SJCRH30 (cell line): ENCODE measurements at regions not wholly inside any gene's neighbourhood (a gene's known extent, or its start where the extent isn't known, plus 50 kb on each side); places are given as distances from the start of the nearest gene placed in this dataset.
A peak's percentile ranks its signal among the peaks of the same experiment; 100 is the strongest.

Source experiments
- DNase-seq, 2 experiments: peaks; one replicate each; pipeline ENCODE4 v3.0.0-alpha.2; 2015 to 2020
- H3K27ac ChIP-seq: fragments of 250-450 bp; sonication (Bioruptor Pico); 2 replicates; pipeline ENCODE4 v1.5.1; 2020; ENCODE audit warnings: mild to moderate bottlenecking, moderate library complexity
- H3K27me3 ChIP-seq: fragments of 250-450 bp; sonication (Bioruptor Pico); 2 replicates; pipeline ENCODE4 v1.5.1; 2020; ENCODE audit warnings: mild to moderate bottlenecking, moderate library complexity
- H3K36me3 ChIP-seq: fragments of 250-450 bp; sonication (Bioruptor Pico); 2 replicates; pipeline ENCODE4 v1.5.1; 2020; ENCODE audit warnings: mild to moderate bottlenecking, moderate library complexity
- H3K4me1 ChIP-seq: fragments of 250-450 bp; sonication (Bioruptor Pico); 2 replicates; pipeline ENCODE4 v1.5.1; 2020; ENCODE audit warnings: mild to moderate bottlenecking, moderate library complexity
- H3K4me3 ChIP-seq: fragments of 250-450 bp; sonication (Bioruptor Pico); 2 replicates; pipeline ENCODE4 v1.5.1; 2020; ENCODE audit warnings: mild to moderate bottlenecking, moderate library complexity
- H3K9me3 ChIP-seq: fragments of 250-450 bp; sonication (Bioruptor Pico); replicated peaks from 2 replicates; pipeline ENCODE4 v1.5.1; 2020; ENCODE audit warnings: mild to moderate bottlenecking, moderate library complexity

DNA sequence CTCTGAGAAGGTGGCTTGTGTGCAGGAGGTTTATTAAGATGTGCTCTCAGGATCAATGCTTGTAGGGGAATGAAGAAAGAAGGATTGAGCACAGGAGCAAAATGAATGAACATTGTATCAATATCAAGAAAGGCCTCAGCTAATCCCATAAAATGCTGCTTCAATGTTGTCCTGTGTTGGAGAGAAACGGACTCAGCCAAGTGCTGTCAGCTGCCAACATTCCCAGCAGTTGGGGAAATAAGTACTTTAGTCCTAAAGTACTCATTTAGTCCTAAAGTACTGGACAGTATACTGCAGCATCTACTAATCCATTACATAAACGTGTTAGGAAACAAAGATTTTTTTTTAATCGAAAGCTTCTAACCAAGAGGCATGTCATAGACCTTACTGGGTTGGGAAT is 255.9 kb downstream of the SEC23A start:
- Histone ChIP-seq H3K4me3 (no peak overlapping the region), H3K9me3 (no peaks in the 10 kb centered on the region), H3K4me1 (0 out of 2 replicates have a peak, but pooled peaks cover 3% of the 10 kb centered on the region), H3K36me3 (no peaks in the 10 kb centered on the region), H3K27ac (no peak overlapping the region), H3K27me3 (no peaks in the 10 kb centered on the region)
- no peak for DNase-seq

DNA sequence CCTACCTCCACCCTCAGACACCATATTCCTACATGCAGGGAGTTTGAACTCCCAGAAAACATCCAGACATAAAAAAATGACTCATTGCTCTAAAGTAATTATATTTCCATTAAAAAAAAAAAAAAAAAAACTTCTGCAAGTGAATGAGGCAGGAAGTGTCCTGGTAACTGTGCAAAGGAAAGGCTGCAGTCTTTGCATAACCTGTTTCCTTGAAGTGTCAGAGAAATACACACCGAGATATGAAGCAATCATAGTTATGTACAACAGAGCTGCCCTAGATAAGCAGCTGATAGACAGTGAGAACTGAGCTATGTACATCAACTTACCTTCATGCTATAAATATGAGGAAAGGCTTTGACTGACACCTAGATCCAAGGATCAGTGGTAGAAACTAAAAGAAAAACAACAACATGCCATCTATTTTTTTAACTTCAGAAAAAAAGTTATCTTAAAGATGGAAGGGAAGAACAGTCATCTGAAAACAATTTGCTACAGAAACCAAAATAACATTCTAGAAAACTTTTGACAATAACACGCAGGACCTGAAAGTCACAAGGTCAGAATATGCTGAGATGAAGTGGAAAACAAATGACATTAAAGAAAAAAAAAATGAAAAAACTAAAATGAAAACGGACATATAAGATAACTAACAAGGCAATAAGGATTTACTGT is 263.2 kb downstream of the SEC23A start:
- DNase-seq, result no peak
- Histone ChIP-seq H3K36me3 (no peaks in the 10 kb centered on the region), H3K9me3 (no peaks in the 10 kb centered on the region), H3K27me3 (no peaks in the 10 kb centered on the region), H3K4me3 (no peak overlapping the region), H3K4me1 (0 out of 2 replicates have a peak, but pooled peaks cover 9% of the 10 kb centered on the region), H3K27ac (no peak overlapping the region)

DNA sequence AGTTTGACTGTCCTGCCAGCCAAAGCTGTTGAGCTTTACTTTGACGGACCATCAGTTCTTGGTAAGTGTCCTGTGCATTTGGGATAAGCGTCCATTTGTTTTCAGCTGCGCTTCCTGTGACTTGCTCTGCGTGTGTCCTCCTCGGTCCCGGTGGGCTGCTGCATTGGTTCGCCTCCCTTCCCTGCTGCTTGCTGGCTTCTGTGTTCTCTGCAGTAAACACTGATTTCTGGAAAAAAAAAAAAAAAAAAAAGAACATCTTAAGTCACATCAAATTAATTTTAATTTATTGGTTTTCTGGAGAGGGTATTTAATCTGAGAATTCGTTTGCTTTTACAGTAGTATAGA is 264.1 kb downstream of the SEC23A start:
- no peak overlapping the region for H3K27ac ChIP-seq
- no peak overlapping the region for H3K4me3 ChIP-seq
- H3K9me3 ChIP-seq, result no peaks in the 10 kb centered on the region
- no peak for DNase-seq
- no peaks in the 10 kb centered on the region for H3K36me3 ChIP-seq
- 0 out of 2 replicates have a peak, but pooled peaks cover 6% of the 10 kb centered on the region for H3K4me1 ChIP-seq
- no peaks in the 10 kb centered on the region for H3K27me3 ChIP-seq

DNA sequence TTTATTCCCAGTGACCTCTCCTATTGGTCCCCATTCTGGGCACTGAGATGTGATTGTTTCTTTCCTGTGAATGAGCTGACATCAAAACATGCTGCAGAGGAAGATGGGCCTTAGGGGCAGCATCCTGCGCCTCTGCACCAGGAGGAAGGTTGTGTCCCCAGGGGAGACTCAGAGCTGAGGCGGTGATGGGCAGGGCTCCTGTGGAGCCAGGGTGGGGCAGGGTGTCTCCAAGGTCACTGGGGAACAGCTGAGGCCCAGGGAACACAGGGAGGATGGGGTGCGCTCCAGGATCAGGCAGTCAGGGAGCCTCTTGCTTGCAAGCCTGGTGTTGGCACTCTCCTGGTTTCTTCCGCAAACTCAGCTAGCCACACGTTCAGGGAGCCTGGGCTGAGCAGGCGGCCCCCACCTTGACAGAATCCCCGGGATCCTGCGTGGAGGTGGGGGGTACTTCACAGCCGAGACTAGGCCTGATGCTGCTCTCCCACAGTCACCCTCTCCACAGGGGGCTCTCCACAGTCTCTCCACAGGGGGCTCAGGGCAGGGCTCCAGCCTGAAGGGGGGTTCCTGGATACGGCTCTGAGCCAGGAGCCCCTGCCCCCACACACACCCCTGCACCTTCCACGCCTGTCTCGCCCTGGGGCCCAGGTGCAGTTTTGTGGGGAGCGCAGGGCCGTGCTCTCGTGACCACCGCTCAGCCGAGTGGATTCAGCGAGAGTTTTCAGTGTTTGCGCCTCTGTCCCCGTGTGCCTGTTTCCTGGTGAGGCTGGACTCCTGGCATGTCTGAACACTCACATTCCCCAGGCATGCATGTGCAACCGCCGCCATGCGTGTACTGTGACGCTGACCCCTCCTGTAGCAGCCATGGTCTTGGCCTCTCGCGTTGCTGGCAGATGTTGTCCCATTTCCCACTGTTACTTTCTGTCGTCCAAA is 264.7 kb downstream of the SEC23A start:
- DNase-seq, result no peak
- 0 out of 2 replicates have a peak, but pooled peaks cover 6% of the 10 kb centered on the region for H3K4me1 ChIP-seq
- H3K9me3 ChIP-seq, result no peaks in the 10 kb centered on the region

DNA sequence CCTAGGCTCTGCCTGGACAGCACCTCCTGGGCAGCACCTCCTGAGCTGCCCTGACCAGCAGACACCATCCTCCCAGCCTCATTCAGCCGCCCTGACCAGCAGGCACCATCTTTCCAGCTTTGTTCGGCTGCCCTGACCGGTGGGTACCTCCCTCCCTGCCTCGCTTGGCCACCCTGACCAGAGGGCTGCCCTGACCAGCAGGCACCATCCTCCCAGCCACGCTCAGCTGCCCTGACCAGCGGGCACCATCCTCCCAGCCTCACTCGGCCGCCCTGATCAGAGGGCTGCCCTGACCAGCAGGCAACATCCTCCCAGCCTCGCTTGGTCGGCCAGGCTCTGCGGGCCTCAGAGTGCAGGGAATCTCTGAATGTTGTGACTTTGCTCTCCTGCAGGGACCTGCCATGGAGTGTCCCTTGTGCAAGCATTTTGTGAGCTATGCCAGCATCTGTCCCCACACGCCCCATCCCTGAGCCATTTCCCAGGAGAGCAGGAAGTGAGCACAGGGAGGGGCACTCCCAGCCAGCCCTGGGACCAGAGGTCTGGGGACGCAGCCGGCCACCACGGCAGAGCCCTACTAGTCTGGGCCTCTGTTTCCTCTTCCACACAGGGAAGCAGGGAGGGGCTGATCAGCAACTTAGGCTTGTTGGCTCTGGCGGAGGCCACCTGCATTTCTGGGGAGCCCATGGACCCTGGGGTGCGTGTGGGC is 265.5 kb downstream of the SEC23A start:
- H3K27ac ChIP-seq, result no peak overlapping the region
- no peak overlapping the region for H3K4me3 ChIP-seq
- H3K27me3 ChIP-seq, result no peaks in the 10 kb centered on the region
- H3K4me1 ChIP-seq, result 0 out of 2 replicates have a peak, but pooled peaks cover 6% of the 10 kb centered on the region
- no peak for DNase-seq
- H3K36me3 ChIP-seq, result no peaks in the 10 kb centered on the region
- H3K9me3 ChIP-seq, result no peaks in the 10 kb centered on the region

More for the DNA sequence above, 264.7 kb downstream of the SEC23A start:
- no peaks in the 10 kb centered on the region for H3K36me3 ChIP-seq
- no peak overlapping the region for H3K27ac ChIP-seq
- H3K27me3 ChIP-seq, result no peaks in the 10 kb centered on the region
- H3K4me3 ChIP-seq, result no peak overlapping the region

DNA sequence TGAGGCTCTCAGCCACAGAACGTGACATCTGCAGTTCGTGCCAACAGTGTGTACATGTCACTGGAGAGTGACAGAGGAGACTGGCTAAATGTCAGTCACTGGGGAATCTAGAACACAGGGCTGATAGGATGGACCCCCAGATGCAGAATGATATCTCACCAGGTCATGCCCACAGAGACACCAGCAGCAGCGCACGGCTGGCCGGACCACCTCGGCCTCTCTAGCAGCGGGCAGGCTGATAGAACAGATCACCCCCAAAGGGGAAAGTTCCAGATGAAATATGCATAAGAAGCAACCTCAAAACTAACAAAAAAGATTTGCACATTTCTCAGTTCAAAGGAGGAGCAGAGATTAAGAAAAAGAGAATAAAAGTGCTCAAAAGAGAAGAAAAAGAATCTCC is 266.5 kb downstream of the SEC23A start:
- Histone ChIP-seq H3K9me3 (no peaks in the 10 kb centered on the region), H3K36me3 (no peaks in the 10 kb centered on the region), H3K27me3 (no peaks in the 10 kb centered on the region), H3K4me3 (no peak overlapping the region), H3K4me1 (no peaks in the 10 kb centered on the region), H3K27ac (no peak overlapping the region)
- no peak for DNase-seq

DNA sequence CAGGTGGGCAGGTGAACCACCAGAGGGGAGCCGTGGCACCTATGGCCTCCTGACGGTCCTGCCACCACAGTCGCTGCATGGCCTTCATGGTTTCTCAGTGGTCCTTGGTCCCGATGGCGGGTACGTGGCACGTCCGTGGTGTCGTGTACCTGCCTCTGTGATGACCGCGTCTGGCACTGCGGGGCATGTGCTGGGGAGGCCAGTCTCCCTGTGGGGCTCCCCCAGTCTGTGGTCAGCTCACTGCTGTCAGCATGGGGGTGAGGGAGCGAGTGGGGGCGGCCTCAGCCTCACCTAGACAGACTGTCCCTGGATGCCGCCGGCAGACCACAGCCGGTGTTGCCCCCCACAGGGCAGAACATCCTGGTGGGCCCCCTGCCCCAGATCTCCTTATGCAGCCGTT is 267.2 kb downstream of the SEC23A start:
- no peak overlapping the region for H3K27ac ChIP-seq
- no peaks in the 10 kb centered on the region for H3K27me3 ChIP-seq
- H3K4me1 ChIP-seq, result no peaks in the 10 kb centered on the region
- H3K4me3 ChIP-seq, result no peak overlapping the region
- H3K9me3 ChIP-seq, result no peaks in the 10 kb centered on the region
- H3K36me3 ChIP-seq, result no peaks in the 10 kb centered on the region
- no peak for DNase-seq

DNA sequence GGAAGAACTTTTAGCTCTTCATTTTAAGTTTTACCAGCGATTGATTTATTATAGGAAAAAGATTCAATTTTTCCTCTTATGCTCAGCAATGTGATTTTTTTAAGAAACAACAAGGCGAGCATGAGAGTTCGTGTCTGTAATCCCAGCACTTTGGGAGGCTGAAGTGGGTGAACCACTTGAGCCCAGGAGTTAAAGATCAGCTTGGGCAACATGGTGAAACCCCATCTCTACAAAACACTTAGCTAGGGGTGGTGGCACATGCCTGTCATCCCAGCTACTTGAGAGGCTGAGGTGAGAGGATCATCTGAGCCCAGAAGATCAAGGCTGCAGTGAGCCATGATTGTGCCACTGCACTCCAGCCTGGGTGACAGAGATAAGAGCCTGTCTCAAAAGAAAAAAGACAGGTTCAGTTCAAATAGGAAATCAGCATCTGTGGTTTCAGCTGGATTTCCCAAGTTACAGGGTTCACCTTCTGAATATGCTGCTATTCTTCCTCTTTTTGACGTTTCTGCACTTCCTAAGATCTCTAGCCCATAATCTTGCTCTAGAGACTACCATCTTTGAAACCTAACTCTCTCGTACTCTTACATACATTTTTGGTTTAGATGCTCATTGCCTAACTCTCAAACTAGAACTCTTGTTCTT is 274.7 kb downstream of the SEC23A start:
- H3K27me3 ChIP-seq, result no peaks in the 10 kb centered on the region
- H3K9me3 ChIP-seq, result no peaks in the 10 kb centered on the region
- H3K4me3 ChIP-seq, result no peak overlapping the region
- H3K4me1 ChIP-seq, result no peaks in the 10 kb centered on the region
- no peak for DNase-seq
- H3K27ac ChIP-seq, result no peak overlapping the region
- H3K36me3 ChIP-seq, result no peaks in the 10 kb centered on the region

DNA sequence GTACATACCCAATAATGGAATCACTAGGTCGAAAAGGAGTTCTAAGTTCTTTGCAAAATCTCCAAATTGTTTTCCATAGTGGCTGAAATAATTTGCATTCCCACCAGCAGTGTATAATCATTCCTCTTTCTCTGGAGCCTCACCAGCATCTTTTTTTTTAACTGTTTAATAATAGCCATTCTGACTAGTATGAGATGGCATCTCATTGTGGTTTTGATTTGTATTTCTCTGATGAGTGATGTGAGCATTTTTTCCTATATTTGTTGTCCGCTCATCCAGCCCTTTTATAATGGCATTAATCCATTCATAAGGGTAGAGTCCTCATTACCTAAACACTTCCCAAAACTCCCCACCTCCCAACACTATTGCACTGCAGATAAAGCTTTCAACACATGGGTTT is 278.3 kb downstream of the SEC23A start:
- no peaks in the 10 kb centered on the region for H3K4me1 ChIP-seq
- no peaks in the 10 kb centered on the region for H3K36me3 ChIP-seq
- no peak for DNase-seq
- no peaks in the 10 kb centered on the region for H3K9me3 ChIP-seq
- no peak overlapping the region for H3K27ac ChIP-seq
- H3K27me3 ChIP-seq, result no peaks in the 10 kb centered on the region
- H3K4me3 ChIP-seq, result no peak overlapping the region

DNA sequence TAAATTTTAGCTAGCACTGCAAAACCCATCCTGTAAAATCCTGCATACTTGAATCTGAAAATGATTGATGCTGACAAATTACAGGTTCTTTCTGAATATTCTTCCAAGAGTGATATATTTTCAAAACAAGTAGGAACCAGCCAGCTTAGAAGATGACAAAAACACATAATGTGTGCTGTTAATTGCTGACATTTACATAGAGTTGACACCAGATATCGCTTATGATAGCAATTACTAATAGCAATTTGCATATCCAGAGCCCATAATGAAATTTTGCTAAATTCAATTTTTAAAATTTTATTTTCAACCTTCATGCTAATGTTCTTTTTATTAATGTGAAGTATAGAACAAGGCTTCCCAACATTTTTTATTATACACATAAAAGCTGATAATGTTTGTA is 284.5 kb downstream of the SEC23A start:
- 0 out of 2 replicates have a peak, but pooled peaks cover 4% of the 10 kb centered on the region for H3K9me3 ChIP-seq
- H3K4me1 ChIP-seq, result no peaks in the 10 kb centered on the region
- no peaks in the 10 kb centered on the region for H3K27me3 ChIP-seq
- H3K4me3 ChIP-seq, result no peak overlapping the region
- no peak overlapping the region for H3K27ac ChIP-seq
- H3K36me3 ChIP-seq, result no peaks in the 10 kb centered on the region
- DNase-seq, result no peak

DNA sequence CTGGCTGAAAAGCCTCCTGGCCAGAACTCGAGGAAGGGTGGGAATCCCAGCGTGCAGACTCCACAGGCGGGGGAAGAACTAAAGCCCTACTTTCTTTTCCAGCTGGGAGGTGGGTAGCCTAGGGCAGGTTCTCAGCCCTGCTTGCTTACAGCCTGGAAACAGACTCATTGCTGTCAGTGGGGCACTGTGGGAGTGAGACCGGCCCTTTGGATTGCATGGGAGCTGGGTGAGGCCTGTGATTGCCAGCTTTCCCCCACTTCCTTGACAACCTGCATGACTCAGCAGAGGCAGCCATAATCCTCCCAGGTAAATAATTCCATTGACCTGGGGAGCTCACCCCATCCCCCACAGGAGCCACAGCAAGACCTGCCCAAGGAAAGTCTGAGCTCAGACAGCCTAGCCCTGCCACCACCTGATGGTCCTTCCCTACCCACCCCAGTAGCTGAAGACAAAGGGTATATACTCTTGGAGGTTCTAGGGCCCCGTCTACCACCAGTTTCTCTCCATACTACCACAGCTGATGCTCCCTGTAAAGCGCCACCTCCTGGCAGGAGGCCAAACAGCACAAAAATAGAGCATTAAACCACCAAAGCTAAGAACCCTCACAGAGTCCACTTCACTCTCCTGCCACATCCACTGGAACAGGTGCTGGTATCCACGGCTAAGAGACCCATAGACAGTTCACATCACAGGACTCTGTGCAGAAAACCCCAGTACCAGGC is 294.1 kb downstream of the SEC23A start:
- DNase-seq, result peak; percentile 10 to 33
- Histone ChIP-seq H3K9me3 (peaks cover 5% of the 10 kb centered on the region; the same call in 1 of the 2 replicates), H3K4me1 (no peaks in the 10 kb centered on the region), H3K27ac (no peak overlapping the region), H3K36me3 (no peaks in the 10 kb centered on the region), H3K27me3 (no peaks in the 10 kb centered on the region), H3K4me3 (no peak overlapping the region)

DNA sequence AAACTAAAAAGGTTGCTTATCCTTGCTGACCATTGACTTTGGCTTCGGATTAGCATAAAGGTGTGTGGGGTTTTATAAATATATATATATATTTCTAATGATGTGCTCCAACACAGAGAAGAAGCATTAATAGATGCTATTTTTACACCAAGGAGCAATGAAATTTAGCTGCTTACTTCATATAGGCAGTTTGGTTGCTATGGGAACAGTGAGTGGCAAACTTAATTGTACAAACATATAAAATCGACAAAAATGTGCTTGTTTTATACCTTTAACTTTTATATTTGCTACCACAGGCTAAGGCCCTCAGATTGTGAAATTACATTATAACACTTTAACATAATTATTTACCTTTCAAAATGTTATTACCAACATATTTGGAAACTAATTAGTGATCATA is 303.4 kb downstream of the SEC23A start:
- no peak for DNase-seq

DNA sequence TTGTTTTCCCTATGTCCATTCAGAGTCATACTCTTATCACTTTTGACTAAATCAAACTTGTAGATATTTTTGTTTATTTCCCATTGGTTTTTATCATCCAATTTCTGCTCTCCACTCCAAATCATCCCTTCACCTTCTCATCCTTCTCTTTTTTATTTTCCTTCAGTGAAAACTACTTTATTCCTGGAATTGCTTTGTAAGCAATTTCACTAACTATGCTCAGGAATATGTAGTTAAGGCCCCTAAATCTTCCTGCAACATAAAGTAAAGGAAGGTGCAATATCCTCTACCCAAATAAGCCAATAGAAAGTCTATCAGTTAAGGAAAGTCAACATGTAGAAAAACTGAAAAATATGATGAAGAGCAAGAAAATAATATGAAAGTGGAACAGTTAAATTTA is 308.4 kb downstream of the SEC23A start:
- DNase-seq, result no peak
- H3K36me3 ChIP-seq, result no peaks in the 10 kb centered on the region
- H3K9me3 ChIP-seq, result no peaks in the 10 kb centered on the region
- H3K4me1 ChIP-seq, result no peaks in the 10 kb centered on the region
- H3K4me3 ChIP-seq, result no peak overlapping the region
- no peaks in the 10 kb centered on the region for H3K27me3 ChIP-seq
- no peak overlapping the region for H3K27ac ChIP-seq

More for the DNA sequence above, 303.4 kb downstream of the SEC23A start:
- Histone ChIP-seq H3K27me3 (no peaks in the 10 kb centered on the region), H3K9me3 (peaks cover 5% of the 10 kb centered on the region; the same call in 1 of the 2 replicates), H3K27ac (no peak overlapping the region), H3K36me3 (no peaks in the 10 kb centered on the region), H3K4me1 (no peaks in the 10 kb centered on the region), H3K4me3 (no peak overlapping the region)

DNA sequence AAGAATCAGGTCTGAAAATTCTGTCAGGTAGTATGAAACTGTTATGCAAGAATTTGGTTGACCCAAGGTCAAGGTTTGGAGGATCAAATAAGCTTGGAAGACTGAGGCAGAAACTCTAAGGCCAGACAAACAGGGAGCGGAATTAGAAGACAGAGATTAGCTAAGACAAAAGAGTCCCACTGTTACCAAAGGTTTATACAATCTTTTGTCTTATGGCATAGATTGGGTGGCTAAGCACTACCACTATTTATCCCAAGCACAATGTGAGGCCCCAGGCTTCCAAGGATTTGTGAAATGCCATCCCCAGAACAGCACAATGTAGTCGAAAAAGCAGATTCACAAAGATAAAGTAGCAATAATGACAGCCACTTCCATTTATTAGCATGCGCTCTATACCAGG is 311.2 kb downstream of the SEC23A start:
- H3K36me3 ChIP-seq, result no peaks in the 10 kb centered on the region
- no peak overlapping the region for H3K4me3 ChIP-seq
- no peaks in the 10 kb centered on the region for H3K27me3 ChIP-seq
- H3K4me1 ChIP-seq, result no peaks in the 10 kb centered on the region
- no peak overlapping the region for H3K27ac ChIP-seq
- H3K9me3 ChIP-seq, result peaks cover 2% of the 10 kb centered on the region; the same call in 1 of the 2 replicates
- no peak for DNase-seq
